Breast epithelium (tissue), 3 donors: ENCODE measurements at regions not wholly inside any gene's neighbourhood (a gene's known extent, or its start where the extent isn't known, plus 50 kb on each side); places are given as distances from the start of the nearest gene placed in this dataset.

ENCODE experiments used
- CTCF ChIP-seq, 3 donors: fragments of 450-650 bp; IDR thresholded peaks; one replicate each; pipeline ENCODE4 v1.5.1; 2016 to 2017; ENCODE audit warnings: antibody characterized with exemption in 3 of 3, mild to moderate bottlenecking in 3 of 3, moderate library complexity in 3 of 3
- POLR2A ChIP-seq: fragments of 450-650 bp; IDR thresholded peaks from one replicate; pipeline ENCODE4 v1.6.1; 2016; ENCODE audit warnings: antibody characterized with exemption, mild to moderate bottlenecking, moderate library complexity

GRCh38 chr2:42974721-42975717 lies 182.6 kb upstream of the HAAO start:
- TF ChIP-seq CTCF (IDR thresholded peaks at IDR 0.05) (peak; percentile 88 to 96 (median 92)), POLR2A (no peak)
